H1 (cell line): ENCODE measurements at regions not wholly inside any gene's neighbourhood (a gene's known extent, or its start where the extent isn't known, plus 50 kb on each side); places are given as distances from the start of the nearest gene placed in this dataset.

Experiments
- CHD1 ChIP-seq: IDR thresholded peaks from 2 replicates; pipeline ENCODE4 v1.6.1; 2012; ENCODE audit warnings: low read depth, low read length, improper control_type of control experiment
- CHD2 ChIP-seq: IDR thresholded peaks from 2 replicates; pipeline ENCODE4 v1.6.1; 2012; ENCODE audit warnings: low read length, improper control_type of control experiment
- CTBP2 ChIP-seq: IDR thresholded peaks from 2 replicates; pipeline ENCODE4 v1.7.0; 2011; ENCODE audit warnings: borderline replicate concordance, mild to moderate bottlenecking, moderate library complexity, mixed read lengths, low read length; ENCODE audit not compliant: insufficient read depth, insufficient read length
- EP300 ChIP-seq, 2 experiments: IDR thresholded peaks; 1 replicate in 1 of 2; 2 replicates in 1 of 2; pipeline ENCODE4 v1.6.1; 2011 to 2012; ENCODE audit warnings: low read depth in 2 of 2, low read length in 2 of 2, mild to moderate bottlenecking in 2 of 2, borderline replicate concordance in 1 of 2, inconsistent platforms in 1 of 2, moderate library complexity in 1 of 2
- JUN ChIP-seq: IDR thresholded peaks from 2 replicates; pipeline ENCODE4 v1.6.1; 2011; ENCODE audit warnings: low read depth, mild to moderate bottlenecking, improper control_type of control experiment, low read length
- KDM1A ChIP-seq: fragments of 200-600, 300-600 bp; sonication (generic); IDR thresholded peaks from 2 replicates; pipeline ENCODE4 v1.7.1; 2016; ENCODE audit warnings: mild to moderate bottlenecking, low read length, borderline replicate concordance
- RNF2 ChIP-seq: fragments of 200-900, 300-1000 bp; sonication (generic); IDR thresholded peaks from 2 replicates; pipeline ENCODE4 v1.7.1; 2016; ENCODE audit warnings: borderline replicate concordance, low read depth, mild to moderate bottlenecking, antibody characterized with exemption, low read length; ENCODE audit not compliant: poor library complexity, severe bottlenecking; ENCODE audit errors: missing control alignments
- SIX5 ChIP-seq: IDR thresholded peaks from 2 replicates; pipeline ENCODE4 v1.6.1; 2011; ENCODE audit warnings: mild to moderate bottlenecking, low read depth, low read length
- SP2 ChIP-seq: IDR thresholded peaks from 2 replicates; pipeline ENCODE4 v1.6.1; 2012; ENCODE audit warnings: mild to moderate bottlenecking, low read length, inconsistent platforms
- TF ChIP-seq, protein P1 (sequence below): fragments of 300-600 bp; sonication (generic); IDR thresholded peaks from 2 replicates; pipeline ENCODE4 v1.7.1; 2012; ENCODE audit warnings: low read length, moderate library complexity, mild to moderate bottlenecking, inconsistent platforms; ENCODE audit not compliant: insufficient replicate concordance
- TF ChIP-seq, protein P2 (sequence below): IDR thresholded peaks from 2 replicates; pipeline ENCODE4 v1.6.1; 2011; ENCODE audit warnings: low read depth, mild to moderate bottlenecking, low read length; ENCODE audit not compliant: insufficient read depth

DNA sequence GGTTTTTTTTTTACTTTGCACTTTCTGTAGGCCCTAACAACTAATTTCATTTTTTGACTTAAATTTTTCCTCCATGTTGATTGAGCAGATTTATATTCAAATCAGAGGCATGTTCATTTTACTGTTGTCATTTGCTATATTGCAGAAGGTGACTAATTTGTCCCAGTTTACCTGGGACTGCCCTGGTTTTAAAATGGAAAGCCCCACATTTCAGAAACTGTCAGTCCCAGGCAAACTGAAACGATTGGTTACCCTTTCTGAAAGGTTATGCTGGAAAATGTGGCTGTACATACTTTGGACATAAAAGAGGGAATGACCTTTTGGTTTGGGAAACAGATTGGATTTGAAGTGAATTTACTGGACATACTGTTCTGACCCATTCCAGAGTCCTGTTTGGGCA lies 160.0 kb downstream of the SPCS3 start (continued):
- TF ChIP-seq, protein P1, sequence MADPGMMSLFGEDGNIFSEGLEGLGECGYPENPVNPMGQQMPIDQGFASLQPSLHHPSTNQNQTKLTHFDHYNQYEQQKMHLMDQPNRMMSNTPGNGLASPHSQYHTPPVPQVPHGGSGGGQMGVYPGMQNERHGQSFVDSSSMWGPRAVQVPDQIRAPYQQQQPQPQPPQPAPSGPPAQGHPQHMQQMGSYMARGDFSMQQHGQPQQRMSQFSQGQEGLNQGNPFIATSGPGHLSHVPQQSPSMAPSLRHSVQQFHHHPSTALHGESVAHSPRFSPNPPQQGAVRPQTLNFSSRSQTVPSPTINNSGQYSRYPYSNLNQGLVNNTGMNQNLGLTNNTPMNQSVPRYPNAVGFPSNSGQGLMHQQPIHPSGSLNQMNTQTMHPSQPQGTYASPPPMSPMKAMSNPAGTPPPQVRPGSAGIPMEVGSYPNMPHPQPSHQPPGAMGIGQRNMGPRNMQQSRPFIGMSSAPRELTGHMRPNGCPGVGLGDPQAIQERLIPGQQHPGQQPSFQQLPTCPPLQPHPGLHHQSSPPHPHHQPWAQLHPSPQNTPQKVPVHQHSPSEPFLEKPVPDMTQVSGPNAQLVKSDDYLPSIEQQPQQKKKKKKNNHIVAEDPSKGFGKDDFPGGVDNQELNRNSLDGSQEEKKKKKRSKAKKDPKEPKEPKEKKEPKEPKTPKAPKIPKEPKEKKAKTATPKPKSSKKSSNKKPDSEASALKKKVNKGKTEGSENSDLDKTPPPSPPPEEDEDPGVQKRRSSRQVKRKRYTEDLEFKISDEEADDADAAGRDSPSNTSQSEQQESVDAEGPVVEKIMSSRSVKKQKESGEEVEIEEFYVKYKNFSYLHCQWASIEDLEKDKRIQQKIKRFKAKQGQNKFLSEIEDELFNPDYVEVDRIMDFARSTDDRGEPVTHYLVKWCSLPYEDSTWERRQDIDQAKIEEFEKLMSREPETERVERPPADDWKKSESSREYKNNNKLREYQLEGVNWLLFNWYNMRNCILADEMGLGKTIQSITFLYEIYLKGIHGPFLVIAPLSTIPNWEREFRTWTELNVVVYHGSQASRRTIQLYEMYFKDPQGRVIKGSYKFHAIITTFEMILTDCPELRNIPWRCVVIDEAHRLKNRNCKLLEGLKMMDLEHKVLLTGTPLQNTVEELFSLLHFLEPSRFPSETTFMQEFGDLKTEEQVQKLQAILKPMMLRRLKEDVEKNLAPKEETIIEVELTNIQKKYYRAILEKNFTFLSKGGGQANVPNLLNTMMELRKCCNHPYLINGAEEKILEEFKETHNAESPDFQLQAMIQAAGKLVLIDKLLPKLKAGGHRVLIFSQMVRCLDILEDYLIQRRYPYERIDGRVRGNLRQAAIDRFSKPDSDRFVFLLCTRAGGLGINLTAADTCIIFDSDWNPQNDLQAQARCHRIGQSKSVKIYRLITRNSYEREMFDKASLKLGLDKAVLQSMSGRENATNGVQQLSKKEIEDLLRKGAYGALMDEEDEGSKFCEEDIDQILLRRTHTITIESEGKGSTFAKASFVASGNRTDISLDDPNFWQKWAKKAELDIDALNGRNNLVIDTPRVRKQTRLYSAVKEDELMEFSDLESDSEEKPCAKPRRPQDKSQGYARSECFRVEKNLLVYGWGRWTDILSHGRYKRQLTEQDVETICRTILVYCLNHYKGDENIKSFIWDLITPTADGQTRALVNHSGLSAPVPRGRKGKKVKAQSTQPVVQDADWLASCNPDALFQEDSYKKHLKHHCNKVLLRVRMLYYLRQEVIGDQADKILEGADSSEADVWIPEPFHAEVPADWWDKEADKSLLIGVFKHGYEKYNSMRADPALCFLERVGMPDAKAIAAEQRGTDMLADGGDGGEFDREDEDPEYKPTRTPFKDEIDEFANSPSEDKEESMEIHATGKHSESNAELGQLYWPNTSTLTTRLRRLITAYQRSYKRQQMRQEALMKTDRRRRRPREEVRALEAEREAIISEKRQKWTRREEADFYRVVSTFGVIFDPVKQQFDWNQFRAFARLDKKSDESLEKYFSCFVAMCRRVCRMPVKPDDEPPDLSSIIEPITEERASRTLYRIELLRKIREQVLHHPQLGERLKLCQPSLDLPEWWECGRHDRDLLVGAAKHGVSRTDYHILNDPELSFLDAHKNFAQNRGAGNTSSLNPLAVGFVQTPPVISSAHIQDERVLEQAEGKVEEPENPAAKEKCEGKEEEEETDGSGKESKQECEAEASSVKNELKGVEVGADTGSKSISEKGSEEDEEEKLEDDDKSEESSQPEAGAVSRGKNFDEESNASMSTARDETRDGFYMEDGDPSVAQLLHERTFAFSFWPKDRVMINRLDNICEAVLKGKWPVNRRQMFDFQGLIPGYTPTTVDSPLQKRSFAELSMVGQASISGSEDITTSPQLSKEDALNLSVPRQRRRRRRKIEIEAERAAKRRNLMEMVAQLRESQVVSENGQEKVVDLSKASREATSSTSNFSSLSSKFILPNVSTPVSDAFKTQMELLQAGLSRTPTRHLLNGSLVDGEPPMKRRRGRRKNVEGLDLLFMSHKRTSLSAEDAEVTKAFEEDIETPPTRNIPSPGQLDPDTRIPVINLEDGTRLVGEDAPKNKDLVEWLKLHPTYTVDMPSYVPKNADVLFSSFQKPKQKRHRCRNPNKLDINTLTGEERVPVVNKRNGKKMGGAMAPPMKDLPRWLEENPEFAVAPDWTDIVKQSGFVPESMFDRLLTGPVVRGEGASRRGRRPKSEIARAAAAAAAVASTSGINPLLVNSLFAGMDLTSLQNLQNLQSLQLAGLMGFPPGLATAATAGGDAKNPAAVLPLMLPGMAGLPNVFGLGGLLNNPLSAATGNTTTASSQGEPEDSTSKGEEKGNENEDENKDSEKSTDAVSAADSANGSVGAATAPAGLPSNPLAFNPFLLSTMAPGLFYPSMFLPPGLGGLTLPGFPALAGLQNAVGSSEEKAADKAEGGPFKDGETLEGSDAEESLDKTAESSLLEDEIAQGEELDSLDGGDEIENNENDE = no peak
- no peak for TF ChIP-seq SIX5
- TF ChIP-seq EP300 (IDR thresholded peaks at IDR 0.05; ENCODE audit: borderline replicate concordance in 1 of 2, low read depth in 2 of 2, low read length in 2 of 2) = no peak
- no peak for TF ChIP-seq KDM1A
- TF ChIP-seq CHD1 = no peak
- TF ChIP-seq RNF2 = no peak
- TF ChIP-seq, protein P2, sequence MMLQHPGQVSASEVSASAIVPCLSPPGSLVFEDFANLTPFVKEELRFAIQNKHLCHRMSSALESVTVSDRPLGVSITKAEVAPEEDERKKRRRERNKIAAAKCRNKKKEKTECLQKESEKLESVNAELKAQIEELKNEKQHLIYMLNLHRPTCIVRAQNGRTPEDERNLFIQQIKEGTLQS = no peak
- no peak for TF ChIP-seq JUN
- TF ChIP-seq SP2 = no peak
- no peak for TF ChIP-seq CTBP2
- TF ChIP-seq CHD2 = no peak
